ENCODE measurements at regions not wholly inside any gene's neighbourhood (a gene's known extent, or its start where the extent isn't known, plus 50 kb on each side); places are given as distances from the start of the nearest gene placed in this dataset.
"Not testable (repeated sequence)": the region's sequence is repeated elsewhere in the genome, so short reads cannot be mapped to it uniquely, and the experiment has no call there.

- DNase-seq, result no peak
Observed at GRCh38 chr6:77322604-77323003, 140.7 kb downstream of the HTR1B start.

- DNase-seq, result no peak
Observed at GRCh38 chr6:77318256-77318655, 145.0 kb downstream of the HTR1B start.

- DNase-seq, result no peak
Observed at GRCh38 chr6:77313595-77313994, 149.7 kb downstream of the HTR1B start.

- no peak for DNase-seq
Observed at GRCh38 chr6:77299931-77300330, 163.4 kb downstream of the HTR1B start.

GRCh38 chr6:77298283-77298682 lies 165.0 kb downstream of the HTR1B start:
- DNase-seq, result no peak

GRCh38 chr6:77292564-77293546 lies 170.4 kb downstream of the HTR1B start:
- no peak for DNase-seq

- DNase-seq, result no peak
Observed at GRCh38 chr6:77290798-77291197, 172.5 kb downstream of the HTR1B start.

- DNase-seq, result no peak
Observed at GRCh38 chr6:77286541-77286940, 176.8 kb downstream of the HTR1B start.

GRCh38 chr6:77273929-77274328 lies 189.4 kb downstream of the HTR1B start:
- no peak for DNase-seq

- DNase-seq, result no peak
Observed at GRCh38 chr6:77264970-77265369, 198.3 kb downstream of the HTR1B start.

GRCh38 chr6:77263003-77263402 lies 200.3 kb downstream of the HTR1B start:
- DNase-seq, result no peak

GRCh38 chr6:77251801-77252200 lies 211.5 kb downstream of the HTR1B start:
- not testable (repeated sequence) for DNase-seq

GRCh38 chr6:77249560-77249959 lies 213.7 kb downstream of the HTR1B start:
- DNase-seq, result no peak

GRCh38 chr6:77245026-77245425 lies 218.3 kb downstream of the HTR1B start:
- DNase-seq, result no peak

GRCh38 chr6:77231438-77232305 lies 231.6 kb downstream of the HTR1B start:
- no peak for DNase-seq

- DNase-seq, result no peak
Observed at GRCh38 chr6:77228279-77228678, 235.0 kb downstream of the HTR1B start.

- no peak for DNase-seq
Observed at GRCh38 chr6:77217896-77218295, 245.4 kb downstream of the HTR1B start.

GRCh38 chr6:77205936-77206335 lies 257.4 kb downstream of the HTR1B start:
- no peak for DNase-seq

- DNase-seq, result no peak
Observed at GRCh38 chr6:77204555-77204954, 258.7 kb downstream of the HTR1B start.

- DNase-seq, result no peak
Observed at GRCh38 chr6:77183447-77183846, 279.8 kb downstream of the HTR1B start.

GRCh38 chr6:77181749-77182148 lies 281.5 kb downstream of the HTR1B start:
- no peak for DNase-seq

GRCh38 chr6:77180326-77180725 lies 283.0 kb downstream of the HTR1B start:
- no peak for DNase-seq

GRCh38 chr6:77178821-77179220 lies 284.5 kb downstream of the HTR1B start:
- DNase-seq, result no peak

- no peak for DNase-seq
Observed at GRCh38 chr6:77177470-77177869, 285.8 kb downstream of the HTR1B start.
